Endothelial cell of umbilical vein (primary cell): ENCODE measurements at regions not wholly inside any gene's neighbourhood (a gene's known extent, or its start where the extent isn't known, plus 50 kb on each side); places are given as distances from the start of the nearest gene placed in this dataset.

ENCODE experiments used
- BruUV-seq: library from RNA; stranded (reverse); fragments of 400-500 nt; replicated peaks from 2 replicates; lab custom pipeline; 2021; lab: Mats Ljungman, UMichigan
- CTCF ChIA-PET: fragments of 300-600, 350-600 bp; sonication (Branson Sonifier 250); formaldehyde crosslinking; loops from one replicate; lab custom pipeline; 2021; ENCODE audit warnings: antibody characterized with exemption, inconsistent platforms; lab: Charles Lee
- POLR2A ChIA-PET: fragments of 300-600, 350-600 bp; sonication (Branson Sonifier 250); formaldehyde crosslinking; loops from one replicate; lab custom pipeline; 2021; ENCODE audit warnings: antibody characterized with exemption, inconsistent platforms; lab: Charles Lee
- DNase-seq: peaks from one replicate; pipeline ENCODE4 v3.0.0-alpha.2; 2011; ENCODE audit warnings: low read depth, low spot score
- FAIRE-seq: peaks from 2 replicates; lab custom pipeline; 2011; peaks lifted over from hg19 to GRCh38; lab: Jason Lieb, UNC
- H2AFZ ChIP-seq: 2 replicates; pipeline ENCODE4 v1.6.0; 2012; ENCODE audit warnings: low read depth, low read length, control low read depth, inconsistent platforms
- H3K27ac ChIP-seq: 2 replicates; pipeline ENCODE4 v1.5.1; 2011; ENCODE audit warnings: low read depth, mild to moderate bottlenecking, control low read depth, low read length, moderate library complexity; ENCODE audit not compliant: insufficient read depth
- H3K27me3 ChIP-seq, 2 experiments: 2 replicates each; pipeline versions ENCODE4 v1.6.0 to v1.6.1; 2011; ENCODE audit warnings: low read length in 2 of 2, mixed read lengths in 1 of 2; ENCODE audit not compliant: control insufficient read depth in 2 of 2, insufficient read depth in 2 of 2
- H3K36me3 ChIP-seq, 2 experiments: 2 replicates in 1 of 2; 3 replicates in 1 of 2; pipeline ENCODE4 v1.5.1; 2011; ENCODE audit warnings: low read length in 2 of 2, mild to moderate bottlenecking in 1 of 2, moderate library complexity in 1 of 2; ENCODE audit not compliant: control insufficient read depth in 2 of 2, insufficient read depth in 2 of 2; ENCODE audit errors: extremely low read depth in 1 of 2
- H3K4me1 ChIP-seq: 3 replicates; pipeline ENCODE4 v1.5.1; 2011; ENCODE audit warnings: mild to moderate bottlenecking, low read length; ENCODE audit not compliant: control insufficient read depth, insufficient read depth; ENCODE audit errors: extremely low read depth
- H3K4me2 ChIP-seq: 2 replicates; pipeline ENCODE4 v1.6.1; 2011; ENCODE audit warnings: low read length, control low read depth, mixed read lengths; ENCODE audit not compliant: insufficient read depth
- H3K4me3 ChIP-seq, 3 experiments: fragments of 200-600 bp in 1 of 3; sonication (generic), shearing (Covaris generic) in 1 of 3; replicated peaks in 1 of 3; 2 replicates each; pipeline ENCODE4 v1.5.1; 2011 to 2016; ENCODE audit warnings: control low read depth in 3 of 3, low read length in 3 of 3, mild to moderate bottlenecking in 2 of 3, inconsistent platforms in 1 of 3, low read depth in 1 of 3, moderate library complexity in 1 of 3; ENCODE audit not compliant: insufficient read depth in 1 of 3
- H3K79me2 ChIP-seq: 2 replicates; pipeline ENCODE4 v1.6.0; 2012; ENCODE audit warnings: low read length, inconsistent platforms; ENCODE audit not compliant: control insufficient read depth, insufficient read depth
- H3K9ac ChIP-seq: replicated peaks from 2 replicates; pipeline ENCODE3; 2011; ENCODE audit warnings: low read length, control low read depth; ENCODE audit not compliant: insufficient read depth; ENCODE audit errors: extremely low read depth
- H3K9me1 ChIP-seq: replicated peaks from 3 replicates; pipeline ENCODE4 v1.6.0; 2011; ENCODE audit warnings: mild to moderate bottlenecking, low read length; ENCODE audit not compliant: control insufficient read depth, insufficient read depth; ENCODE audit errors: extremely low read depth
- H3K9me3 ChIP-seq: replicated peaks from 2 replicates; pipeline ENCODE4 v1.5.1; 2012; ENCODE audit warnings: low read length, inconsistent platforms; ENCODE audit not compliant: control insufficient read depth, insufficient read depth
- H4K20me1 ChIP-seq: replicated peaks from 2 replicates; pipeline ENCODE3; 2011; ENCODE audit warnings: mild to moderate bottlenecking, low read length; ENCODE audit not compliant: control insufficient read depth, insufficient read depth; ENCODE audit errors: extremely low read depth
- CTCF ChIP-seq, 2 donors: IDR thresholded peaks; 1 replicate in 1 of 2; 2 replicates in 1 of 2; pipeline ENCODE4 v1.5.1; 2011; ENCODE audit warnings: low read length in 2 of 2, mild to moderate bottlenecking in 2 of 2, moderate library complexity in 2 of 2, control low read depth in 1 of 2, inconsistent platforms in 1 of 2, low read depth in 1 of 2; ENCODE audit not compliant: insufficient read depth in 1 of 2; ENCODE audit errors: extremely low read depth in 1 of 2
- EZH2 ChIP-seq: IDR thresholded peaks from 2 replicates; pipeline ENCODE4 v1.6.1; 2012; ENCODE audit warnings: borderline replicate concordance, low read depth, mild to moderate bottlenecking, moderate library complexity, low read length, inconsistent platforms; ENCODE audit not compliant: severe bottlenecking
- FOS ChIP-seq: IDR thresholded peaks from 2 replicates; pipeline ENCODE4 v1.6.1; 2011; ENCODE audit warnings: mild to moderate bottlenecking, low read length, moderate library complexity, borderline replicate concordance; ENCODE audit not compliant: insufficient read depth
- GATA2 ChIP-seq: IDR thresholded peaks from 2 replicates; pipeline ENCODE4 v1.7.0; 2011; ENCODE audit warnings: low read depth, mild to moderate bottlenecking, moderate library complexity, mixed read lengths, low read length; ENCODE audit not compliant: insufficient read length, insufficient read depth
- JUN ChIP-seq: IDR thresholded peaks from 2 replicates; pipeline ENCODE4 v1.6.1; 2011; ENCODE audit warnings: borderline replicate concordance, low read depth; ENCODE audit not compliant: insufficient read length, insufficient read depth
- MAX ChIP-seq: IDR thresholded peaks from 2 replicates; pipeline ENCODE4 v1.6.1; 2011; ENCODE audit not compliant: insufficient read depth, insufficient read length
- MYC ChIP-seq: IDR thresholded peaks from one replicate; pipeline ENCODE4 v1.6.1; 2011; ENCODE audit warnings: mild to moderate bottlenecking, low read depth, low read length
- POLR2A ChIP-seq: IDR thresholded peaks from 2 replicates; pipeline ENCODE4 v1.6.1; 2012; ENCODE audit warnings: low read depth, mild to moderate bottlenecking, control low read depth, low read length
- POLR2AphosphoS5 ChIP-seq: IDR thresholded peaks from 2 replicates; pipeline ENCODE4 v1.6.1; 2012; ENCODE audit warnings: low read depth, mild to moderate bottlenecking, control low read depth, low read length, moderate library complexity; ENCODE audit not compliant: insufficient read depth
- dilution Hi-C: fragments of 300-500 bp; cut with MboI; formaldehyde crosslinking; loops from one replicate; pipeline ENCODE4 v1.15.0; 2019; ENCODE audit warnings: low sequenced_read_pairs; ENCODE audit not compliant: extremely low pct_ligation_motif_present
- intact Hi-C: fragments of 100-400 bp; cut with micrococcal nuclease; formaldehyde crosslinking; loops from one replicate; pipeline ENCODE4 v1.10.0; 2022

- Histone ChIP-seq H3K9me3 (peaks cover 2% of the 10 kb centered on the region), H3K4me3 (no peak overlapping the region), H3K27ac (no peak overlapping the region), H4K20me1 (no peaks in the 10 kb centered on the region), H3K4me2 (no peak overlapping the region), H3K9ac (no peak overlapping the region), H2AFZ (no peak overlapping the region), H3K36me3 (no peaks in the 10 kb centered on the region), H3K9me1 (no peaks in the 10 kb centered on the region), H3K27me3 (no peaks in the 10 kb centered on the region), H3K79me2 (no peaks in the 10 kb centered on the region), H3K4me1 (no peaks in the 10 kb centered on the region)
- POLR2A ChIA-PET = no interaction called here
- dilution Hi-C loops = no loop called here
- FAIRE-seq (no peak), DNase-seq (no peak)
- CTCF ChIA-PET = no interaction called here
- TF ChIP-seq GATA2 = no peak
- TF ChIP-seq CTCF (IDR thresholded peaks at IDR 0.05; ENCODE audit: extremely low read depth in 1 of 2, insufficient read depth in 1 of 2, low read depth in 1 of 2, low read length in 2 of 2) = no peak
- no peak for TF ChIP-seq MYC
- no peak for TF ChIP-seq POLR2A
- no peak for TF ChIP-seq POLR2AphosphoS5
- TF ChIP-seq FOS = no peak
- no peak for TF ChIP-seq MAX
- no peak for TF ChIP-seq JUN
- TF ChIP-seq EZH2 = no peak
- no TSS peak for BruUV-seq
- intact Hi-C loops = no loop called here
Observed at GRCh38 chr2:6556755-6557154, 309.0 kb downstream of the CMPK2 start.
